Neural crest cell (in vitro differentiated cells): ENCODE measurements at regions not wholly inside any gene's neighbourhood (a gene's known extent, or its start where the extent isn't known, plus 50 kb on each side); places are given as distances from the start of the nearest gene placed in this dataset.

ENCODE experiments used
- DNase-seq: peaks from one replicate; pipeline ENCODE4 v3.0.0; 2021; ENCODE audit warnings: low read depth, mixed read lengths, low spot score
- H3K27ac Mint-ChIP-seq: one replicate; pipeline ENCODE4 v1.8.0; 2021; ENCODE audit warnings: mild to moderate bottlenecking, mixed read lengths; ENCODE audit not compliant: unreplicated experiment
- H3K27me3 Mint-ChIP-seq: 2 replicates; pipeline ENCODE4 v1.8.0; 2021; ENCODE audit warnings: low read depth, mild to moderate bottlenecking, mixed read lengths
- H3K36me3 Mint-ChIP-seq: 2 replicates; pipeline ENCODE4 v1.8.0; 2021; ENCODE audit warnings: low read depth, mild to moderate bottlenecking, mixed read lengths
- H3K4me1 Mint-ChIP-seq: 2 replicates; pipeline ENCODE4 v1.8.0; 2021; ENCODE audit warnings: mixed read lengths
- H3K4me3 Mint-ChIP-seq: one replicate; pipeline ENCODE4 v1.8.0; 2021; ENCODE audit warnings: mild to moderate bottlenecking, mixed read lengths
- H3K9me3 Mint-ChIP-seq: 2 replicates; pipeline ENCODE4 v1.8.0; 2021; ENCODE audit warnings: mixed read lengths
- TF ChIP-seq, protein P1 (sequence below): fragments of 200-600 bp; sonication (generic); conservative IDR thresholded peaks from 2 replicates; pipeline ENCODE4 v1.5.0; 2021; ENCODE audit warnings: antibody characterized with exemption, mild to moderate bottlenecking

- Mint-ChIP-seq H3K27me3 (no peaks in the 10 kb centered on the region), H3K36me3 (peaks cover 7% of the 10 kb centered on the region), H3K4me3 (no peak overlapping the region), H3K9me3 (no peaks in the 10 kb centered on the region), H3K27ac (no peak overlapping the region), H3K4me1 (peaks cover 26% of the 10 kb centered on the region)
- TF ChIP-seq, protein P1, sequence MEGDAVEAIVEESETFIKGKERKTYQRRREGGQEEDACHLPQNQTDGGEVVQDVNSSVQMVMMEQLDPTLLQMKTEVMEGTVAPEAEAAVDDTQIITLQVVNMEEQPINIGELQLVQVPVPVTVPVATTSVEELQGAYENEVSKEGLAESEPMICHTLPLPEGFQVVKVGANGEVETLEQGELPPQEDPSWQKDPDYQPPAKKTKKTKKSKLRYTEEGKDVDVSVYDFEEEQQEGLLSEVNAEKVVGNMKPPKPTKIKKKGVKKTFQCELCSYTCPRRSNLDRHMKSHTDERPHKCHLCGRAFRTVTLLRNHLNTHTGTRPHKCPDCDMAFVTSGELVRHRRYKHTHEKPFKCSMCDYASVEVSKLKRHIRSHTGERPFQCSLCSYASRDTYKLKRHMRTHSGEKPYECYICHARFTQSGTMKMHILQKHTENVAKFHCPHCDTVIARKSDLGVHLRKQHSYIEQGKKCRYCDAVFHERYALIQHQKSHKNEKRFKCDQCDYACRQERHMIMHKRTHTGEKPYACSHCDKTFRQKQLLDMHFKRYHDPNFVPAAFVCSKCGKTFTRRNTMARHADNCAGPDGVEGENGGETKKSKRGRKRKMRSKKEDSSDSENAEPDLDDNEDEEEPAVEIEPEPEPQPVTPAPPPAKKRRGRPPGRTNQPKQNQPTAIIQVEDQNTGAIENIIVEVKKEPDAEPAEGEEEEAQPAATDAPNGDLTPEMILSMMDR: no peak
- DNase-seq: no peak
These were observed 59.2 kb upstream of the ATP5PO start for GRCh38 chr21:33974513-33975468.

DNA sequence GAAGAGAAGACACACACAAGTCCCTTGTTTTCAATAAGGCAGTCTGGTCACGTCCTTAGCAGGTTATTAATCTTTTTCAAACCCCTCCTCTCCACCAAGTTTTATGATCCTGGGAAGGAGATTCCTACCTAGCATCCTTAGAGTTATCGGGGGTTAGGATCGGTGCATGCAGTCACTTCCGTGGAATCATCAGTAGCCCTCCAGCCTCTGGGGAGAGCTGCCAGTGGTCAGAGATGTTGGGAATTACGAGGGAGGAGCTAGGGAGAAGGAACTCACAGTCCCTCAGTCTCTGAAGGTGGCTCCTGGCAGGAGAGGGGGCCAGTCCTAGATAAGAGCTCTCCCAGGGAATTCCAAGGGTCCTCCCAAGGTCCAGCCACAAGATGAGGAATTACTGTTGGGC, 57.7 kb upstream of the ATP5PO start:
- Mint-ChIP-seq H3K9me3 (peaks cover under 1% of the 10 kb centered on the region), H3K27ac (no peak overlapping the region), H3K36me3 (peaks cover 7% of the 10 kb centered on the region), H3K4me3 (no peak overlapping the region), H3K4me1 (peaks cover 28% of the 10 kb centered on the region), H3K27me3 (no peaks in the 10 kb centered on the region)
- TF ChIP-seq, protein P1: no peak
- no peak for DNase-seq

DNA sequence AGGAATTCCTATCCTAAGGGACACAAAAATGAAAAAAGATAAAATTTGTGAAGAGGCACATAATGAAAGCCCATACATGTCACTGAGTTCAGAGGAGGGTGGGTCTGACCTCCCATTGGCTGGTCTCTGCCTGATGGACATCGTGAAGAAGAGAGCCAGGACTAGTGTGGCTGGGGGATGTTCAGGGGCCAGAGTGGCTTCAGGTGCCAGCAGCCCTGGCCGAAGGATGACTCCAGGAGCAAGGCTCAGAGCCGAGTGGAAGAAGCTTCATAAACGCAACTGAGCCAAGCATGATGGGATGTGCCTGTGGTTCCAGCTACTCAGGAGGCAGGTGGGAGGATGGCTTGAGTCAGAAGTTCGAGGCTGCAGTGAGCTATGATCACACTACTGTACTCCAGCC, 56.9 kb upstream of the ATP5PO start:
- H3K4me3 Mint-ChIP-seq: no peak overlapping the region
- peaks cover 7% of the 10 kb centered on the region for H3K36me3 Mint-ChIP-seq
- peaks cover 31% of the 10 kb centered on the region for H3K4me1 Mint-ChIP-seq

GRCh38 chr21:33971492-33972013, 55.9 kb upstream of the ATP5PO start:
- Mint-ChIP-seq H3K27me3 (no peaks in the 10 kb centered on the region), H3K4me1 (peaks cover 32% of the 10 kb centered on the region), H3K36me3 (peaks cover 7% of the 10 kb centered on the region), H3K4me3 (no peak overlapping the region), H3K9me3 (peaks cover 3% of the 10 kb centered on the region), H3K27ac (peak overlapping the region; percentile 1)
- TF ChIP-seq, protein P1: no peak
- no peak for DNase-seq

More for the DNA sequence above, 56.9 kb upstream of the ATP5PO start:
- TF ChIP-seq, protein P1: no peak
- DNase-seq: no peak
- Mint-ChIP-seq H3K27me3 (no peaks in the 10 kb centered on the region), H3K9me3 (peaks cover 3% of the 10 kb centered on the region), H3K27ac (no peak overlapping the region)

DNA sequence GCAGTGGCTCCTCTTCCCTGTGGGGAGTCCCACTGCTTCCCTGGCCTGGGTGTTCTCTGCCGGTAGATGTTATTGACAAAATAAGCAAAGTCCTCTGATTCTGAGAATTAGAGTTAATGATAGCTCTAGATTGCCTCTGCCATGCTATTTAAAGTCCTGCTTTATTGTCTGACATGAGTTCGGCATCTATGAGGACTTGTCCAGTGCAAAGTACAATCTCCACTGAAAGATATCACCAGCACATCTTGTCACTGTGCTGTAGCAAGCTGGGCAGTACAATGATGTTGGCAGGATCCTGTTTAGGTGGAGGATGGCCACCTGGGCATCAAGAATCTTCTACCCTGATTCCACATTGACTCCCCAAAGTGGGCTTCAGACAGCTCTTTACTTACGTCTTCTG, 54.0 kb upstream of the ATP5PO start:
- Mint-ChIP-seq H3K4me3 (no peak overlapping the region), H3K9me3 (peaks cover 3% of the 10 kb centered on the region), H3K4me1 (peaks cover 18% of the 10 kb centered on the region), H3K27me3 (no peaks in the 10 kb centered on the region), H3K36me3 (peaks cover 6% of the 10 kb centered on the region), H3K27ac (no peak overlapping the region)
- TF ChIP-seq, protein P1: no peak
- no peak for DNase-seq
